ENCODE measurements at regions not wholly inside any gene's neighbourhood (a gene's known extent, or its start where the extent isn't known, plus 50 kb on each side); places are given as distances from the start of the nearest gene placed in this dataset.
"Not testable (repeated sequence)": the region's sequence is repeated elsewhere in the genome, so short reads cannot be mapped to it uniquely, and the experiment has no call there.

GRCh38 chr6:164377348-164377918 is 932.0 kb downstream of the C6orf118 start:
- DNase-seq (ENCODE audit: low spot score): no peak

- DNase-seq (ENCODE audit: low spot score): no peak
Observed at GRCh38 chr6:164370773-164371172, 938.6 kb downstream of the C6orf118 start.

- no peak for DNase-seq (ENCODE audit: low spot score)
Observed at GRCh38 chr6:164359441-164359840, 944.9 kb downstream of the QKI start.

GRCh38 chr6:164359036-164359435 is 944.5 kb downstream of the QKI start:
- DNase-seq (ENCODE audit: low spot score): no peak

GRCh38 chr6:164356814-164357213 is 942.3 kb downstream of the QKI start:
- no peak for DNase-seq (ENCODE audit: low spot score)

- DNase-seq (ENCODE audit: low spot score): no peak
Observed at GRCh38 chr6:164347455-164347854, 932.9 kb downstream of the QKI start.

- no peak for DNase-seq (ENCODE audit: low spot score)
Observed at GRCh38 chr6:164346631-164347030, 932.1 kb downstream of the QKI start.

- no peak for DNase-seq (ENCODE audit: low spot score)
Observed at GRCh38 chr6:164345806-164346496, 931.4 kb downstream of the QKI start.

- DNase-seq (ENCODE audit: low spot score): no peak
Observed at GRCh38 chr6:164345327-164345726, 930.8 kb downstream of the QKI start.

GRCh38 chr6:164344801-164345291 is 930.3 kb downstream of the QKI start:
- no peak for DNase-seq (ENCODE audit: low spot score)

GRCh38 chr6:164339442-164339841 is 924.9 kb downstream of the QKI start:
- DNase-seq (ENCODE audit: low spot score): not testable (repeated sequence)

GRCh38 chr6:164337925-164338397 is 923.4 kb downstream of the QKI start:
- no peak for DNase-seq (ENCODE audit: low spot score)

- DNase-seq (ENCODE audit: low spot score): no peak
Observed at GRCh38 chr6:164337024-164337924, 922.8 kb downstream of the QKI start.

GRCh38 chr6:164336455-164336854 is 921.9 kb downstream of the QKI start:
- DNase-seq (ENCODE audit: low spot score): no peak

GRCh38 chr6:164331026-164331425 is 916.5 kb downstream of the QKI start:
- DNase-seq (ENCODE audit: low spot score): no peak

- DNase-seq (ENCODE audit: low spot score): no peak
Observed at GRCh38 chr6:164325168-164325567, 910.6 kb downstream of the QKI start.

- peak; percentile 31 for DNase-seq (ENCODE audit: low spot score)
Observed at GRCh38 chr6:164322533-164322932, 908.0 kb downstream of the QKI start.

GRCh38 chr6:164321297-164321696 is 906.8 kb downstream of the QKI start:
- DNase-seq (ENCODE audit: low spot score): no peak

- DNase-seq (ENCODE audit: low spot score): no peak
Observed at GRCh38 chr6:164315376-164315775, 900.9 kb downstream of the QKI start.

- DNase-seq (ENCODE audit: low spot score): no peak
Observed at GRCh38 chr6:164308339-164308738, 893.8 kb downstream of the QKI start.

- DNase-seq (ENCODE audit: low spot score): no peak
Observed at GRCh38 chr6:164303102-164303964, 888.8 kb downstream of the QKI start.

GRCh38 chr6:164296411-164296810 is 881.9 kb downstream of the QKI start:
- DNase-seq (ENCODE audit: low spot score): no peak
